Stimulated activated CD8-positive, alpha-beta memory T cell treated with anti-CD3 and anti-CD28 coated beads, Interleukin-4, amount 100 ng/mL, for 48 hours (primary cell): ENCODE measurements at regions not wholly inside any gene's neighbourhood (a gene's known extent, or its start where the extent isn't known, plus 50 kb on each side); places are given as distances from the start of the nearest gene placed in this dataset.
"Not testable (repeated sequence)": the region's sequence is repeated elsewhere in the genome, so short reads cannot be mapped to it uniquely, and the experiment has no call there.

Experiments
- DNase-seq: peaks from one replicate; pipeline ENCODE4 v3.0.0-alpha.2; 2020

GRCh38 chr7:132029369-132030085, 473.1 kb upstream of the PODXL start:
- DNase-seq: no peak

- DNase-seq: no peak
Measured at GRCh38 chr7:132028144-132028920, 471.9 kb upstream of the PODXL start.

- no peak for DNase-seq
Measured at GRCh38 chr7:132024290-132024689, 467.9 kb upstream of the PODXL start.

GRCh38 chr7:132023466-132023865, 467.0 kb upstream of the PODXL start:
- DNase-seq: no peak

GRCh38 chr7:132022188-132022587, 465.8 kb upstream of the PODXL start:
- DNase-seq: no peak

- no peak for DNase-seq
Measured at GRCh38 chr7:132019703-132020102, 463.3 kb upstream of the PODXL start.

GRCh38 chr7:132009778-132010177, 453.4 kb upstream of the PODXL start:
- no peak for DNase-seq

GRCh38 chr7:132004529-132004928, 448.1 kb upstream of the PODXL start:
- DNase-seq: no peak

- no peak for DNase-seq
Measured at GRCh38 chr7:132002343-132002968, 446.0 kb upstream of the PODXL start.

- no peak for DNase-seq
Measured at GRCh38 chr7:132001146-132001545, 444.7 kb upstream of the PODXL start.

- DNase-seq: no peak
Measured at GRCh38 chr7:131999193-131999592, 442.8 kb upstream of the PODXL start.

- DNase-seq: no peak
Measured at GRCh38 chr7:131995324-131995723, 438.9 kb upstream of the PODXL start.

GRCh38 chr7:131981069-131981468, 424.6 kb upstream of the PODXL start:
- not testable (repeated sequence) for DNase-seq

GRCh38 chr7:131978118-131978517, 421.7 kb upstream of the PODXL start:
- not testable (repeated sequence) for DNase-seq

GRCh38 chr7:131976411-131976810, 420.0 kb upstream of the PODXL start:
- DNase-seq: no peak

GRCh38 chr7:131974671-131975070, 418.2 kb upstream of the PODXL start:
- no peak for DNase-seq

- no peak for DNase-seq
Measured at GRCh38 chr7:131972251-131972650, 415.8 kb upstream of the PODXL start.

GRCh38 chr7:131970602-131971001, 414.2 kb upstream of the PODXL start:
- no peak for DNase-seq

- DNase-seq: no peak
Measured at GRCh38 chr7:131969560-131969959, 413.1 kb upstream of the PODXL start.

GRCh38 chr7:131967216-131967730, 410.8 kb upstream of the PODXL start:
- no peak for DNase-seq

- DNase-seq: no peak
Measured at GRCh38 chr7:131964203-131964602, 407.8 kb upstream of the PODXL start.

GRCh38 chr7:131961054-131961680, 404.7 kb upstream of the PODXL start:
- DNase-seq: no peak

- DNase-seq: no peak
Measured at GRCh38 chr7:131959106-131959812, 402.8 kb upstream of the PODXL start.
